ENCODE measurements at regions not wholly inside any gene's neighbourhood (a gene's known extent, or its start where the extent isn't known, plus 50 kb on each side); places are given as distances from the start of the nearest gene placed in this dataset.

GRCh38 chr4:133808151-133808550, 393.4 kb downstream of the PABPC4L start:
- Histone ChIP-seq H3K9me3 (ENCODE audit: low read length) (no peaks in the 10 kb centered on the region), H3K27ac (ENCODE audit: low read length) (no peak overlapping the region), H3K9me2 (ENCODE audit: insufficient read depth, low read length) (no peaks in the 10 kb centered on the region), H3K27me3 (ENCODE audit: insufficient read depth, low read depth, low read length) (no peaks in the 10 kb centered on the region), H2AFZ (ENCODE audit: low read depth, low read length) (no peak overlapping the region), H4K20me1 (ENCODE audit: insufficient read depth) (no peaks in the 10 kb centered on the region), H3F3A (ENCODE audit: insufficient read depth, low read length, poor library complexity, severe bottlenecking) (no peaks in the 10 kb centered on the region), H3K36me3 (ENCODE audit: insufficient read depth, low read length) (no peaks in the 10 kb centered on the region), H3K4me3 (ENCODE audit: low read length) (no peak overlapping the region), H3K79me2 (replicated peaks; ENCODE audit: insufficient read depth, low read length) (no peaks in the 10 kb centered on the region), H3K9ac (ENCODE audit: low read length) (no peak overlapping the region), H3K4me2 (ENCODE audit: low read length) (no peak overlapping the region)
- TF ChIP-seq EZH2 (IDR thresholded peaks at IDR 0.05; ENCODE audit: borderline replicate concordance, insufficient read depth, low read length, poor library complexity, severe bottlenecking) (no peak), POLR2AphosphoS5 (IDR thresholded peaks at IDR 0.05) (no peak), MXI1 (conservative IDR thresholded peaks at IDR 0.05; ENCODE audit: poor library complexity, severe bottlenecking) (no peak), RAD21 (conservative IDR thresholded peaks at IDR 0.05) (no peak), EP300 (conservative IDR thresholded peaks at IDR 0.05; ENCODE audit: poor library complexity, severe bottlenecking) (no peak), SMC3 (conservative IDR thresholded peaks at IDR 0.05; ENCODE audit: poor library complexity) (no peak), TAF1 (IDR thresholded peaks at IDR 0.05; ENCODE audit: low read depth) (no peak)

- Histone ChIP-seq H3K4me2 (ENCODE audit: low read length) (no peak overlapping the region), H4K20me1 (ENCODE audit: insufficient read depth) (no peaks in the 10 kb centered on the region), H3K4me3 (ENCODE audit: low read length) (no peak overlapping the region), H3K27ac (ENCODE audit: low read length) (no peak overlapping the region), H3K79me2 (replicated peaks; ENCODE audit: insufficient read depth, low read length) (no peaks in the 10 kb centered on the region), H2AFZ (ENCODE audit: low read depth, low read length) (no peak overlapping the region), H3K36me3 (ENCODE audit: insufficient read depth, low read length) (no peaks in the 10 kb centered on the region), H3K9me3 (ENCODE audit: low read length) (no peaks in the 10 kb centered on the region), H3K27me3 (ENCODE audit: insufficient read depth, low read depth, low read length) (no peaks in the 10 kb centered on the region), H3K9ac (ENCODE audit: low read length) (no peak overlapping the region), H3F3A (ENCODE audit: insufficient read depth, low read length, poor library complexity, severe bottlenecking) (no peaks in the 10 kb centered on the region), H3K9me2 (ENCODE audit: insufficient read depth, low read length) (no peaks in the 10 kb centered on the region)
- TF ChIP-seq POLR2AphosphoS5 (IDR thresholded peaks at IDR 0.05): no peak
- TF ChIP-seq EZH2 (IDR thresholded peaks at IDR 0.05; ENCODE audit: borderline replicate concordance, insufficient read depth, low read length, poor library complexity, severe bottlenecking): no peak
- TF ChIP-seq EP300 (conservative IDR thresholded peaks at IDR 0.05; ENCODE audit: poor library complexity, severe bottlenecking): no peak
- no peak for TF ChIP-seq REST (IDR thresholded peaks at IDR 0.05; ENCODE audit: borderline replicate concordance)
- no peak for TF ChIP-seq CTCF (IDR thresholded peaks at IDR 0.05; ENCODE audit: poor library complexity, severe bottlenecking)
- TF ChIP-seq TAF1 (IDR thresholded peaks at IDR 0.05; ENCODE audit: low read depth): no peak
- TF ChIP-seq MXI1 (conservative IDR thresholded peaks at IDR 0.05; ENCODE audit: poor library complexity, severe bottlenecking): no peak
- no peak for TF ChIP-seq SMC3 (conservative IDR thresholded peaks at IDR 0.05; ENCODE audit: poor library complexity)
- TF ChIP-seq RAD21 (conservative IDR thresholded peaks at IDR 0.05): no peak
Observed at GRCh38 chr4:133803341-133803740, 398.2 kb downstream of the PABPC4L start.

Data from neural cell (in vitro differentiated cells).